ENCODE measurements at regions not wholly inside any gene's neighbourhood (a gene's known extent, or its start where the extent isn't known, plus 50 kb on each side); places are given as distances from the start of the nearest gene placed in this dataset.
"Not testable (repeated sequence)": the region's sequence is repeated elsewhere in the genome, so short reads cannot be mapped to it uniquely, and the experiment has no call there.

DNA sequence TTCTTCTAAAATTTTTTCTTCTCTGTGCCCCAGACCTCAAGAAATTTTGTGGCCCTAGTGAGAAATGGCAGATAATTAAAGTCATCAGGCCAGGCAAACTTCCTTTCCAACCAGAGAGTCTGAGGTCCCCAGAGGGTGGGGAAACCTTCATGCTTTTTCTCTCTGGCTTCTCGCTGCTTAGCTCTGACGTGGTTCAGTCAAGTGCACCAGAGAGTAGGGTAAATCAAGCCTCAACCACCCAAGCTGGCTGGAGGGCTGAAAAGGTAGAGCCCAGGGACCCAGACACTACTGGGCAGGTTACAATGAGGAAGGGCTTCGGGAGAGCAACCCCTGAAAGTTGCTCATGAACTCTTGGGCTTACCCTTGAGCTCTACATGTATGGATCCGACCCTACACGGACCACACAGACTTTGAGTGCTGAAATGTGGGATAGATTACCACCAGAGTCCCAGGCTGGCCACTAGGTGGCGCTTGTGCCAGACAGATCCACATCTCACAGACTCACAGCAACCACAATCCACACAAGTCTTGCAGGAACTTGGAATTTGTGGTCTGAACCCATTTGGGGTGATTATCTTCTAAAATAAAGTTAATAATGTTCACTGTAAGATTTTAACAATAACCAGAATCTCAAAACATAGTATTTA, 323.5 kb downstream of the KLF13 start:
- peak; percentile 61 for DNase-seq
- H3K4me3 Mint-ChIP-seq (ENCODE audit: unreplicated experiment); H3K27me3 Mint-ChIP-seq (ENCODE audit: unreplicated experiment); H3K36me3 Mint-ChIP-seq (ENCODE audit: unreplicated experiment); H3K9me3 Mint-ChIP-seq (ENCODE audit: unreplicated experiment); H3K27ac Mint-ChIP-seq (ENCODE audit: unreplicated experiment): not testable (repeated sequence)
- TF ChIP-seq CTCF (IDR thresholded peaks at IDR 0.05; ENCODE audit: partially characterized antibody, unreplicated experiment) = peak; percentile 26
- peaks cover 11% of the 10 kb centered on the region for H3K4me1 Mint-ChIP-seq (ENCODE audit: low read depth, unreplicated experiment)

- not testable (repeated sequence) for H3K4me3 Mint-ChIP-seq (ENCODE audit: unreplicated experiment); H3K27me3 Mint-ChIP-seq (ENCODE audit: unreplicated experiment); H3K9me3 Mint-ChIP-seq (ENCODE audit: unreplicated experiment); H3K4me1 Mint-ChIP-seq (ENCODE audit: low read depth, unreplicated experiment); DNase-seq; H3K36me3 Mint-ChIP-seq (ENCODE audit: unreplicated experiment); H3K27ac Mint-ChIP-seq (ENCODE audit: unreplicated experiment)
These were observed 330.3 kb downstream of the KLF13 start for GRCh38 chr15:31656915-31657314.

DNA sequence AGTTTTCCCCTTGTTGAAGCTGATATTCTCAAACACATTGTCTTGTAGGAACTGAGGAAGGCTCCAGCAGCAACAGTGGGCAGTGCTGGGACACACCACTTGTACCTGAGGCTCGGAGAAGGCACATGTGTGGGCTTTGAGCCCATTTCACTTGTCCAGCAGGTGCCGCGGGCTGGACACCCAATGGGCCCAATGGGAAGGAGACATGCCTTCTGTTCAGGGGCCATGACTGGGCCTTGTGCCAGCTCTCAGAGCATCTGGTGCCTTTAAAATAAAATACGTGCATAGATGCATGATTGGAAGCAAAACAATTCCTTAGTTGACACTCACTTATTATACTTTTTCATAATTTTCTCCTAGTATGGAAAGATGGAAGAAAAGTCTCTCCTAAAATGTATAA, 334.2 kb downstream of the KLF13 start:
- no peak overlapping the region for H3K27ac Mint-ChIP-seq (ENCODE audit: unreplicated experiment)
- DNase-seq = no peak
- peaks cover 7% of the 10 kb centered on the region for H3K36me3 Mint-ChIP-seq (ENCODE audit: unreplicated experiment)
- no peak for TF ChIP-seq CTCF (IDR thresholded peaks at IDR 0.05; ENCODE audit: partially characterized antibody, unreplicated experiment)
- peaks cover 8% of the 10 kb centered on the region for H3K4me1 Mint-ChIP-seq (ENCODE audit: low read depth, unreplicated experiment)
- peaks cover 3% of the 10 kb centered on the region for H3K9me3 Mint-ChIP-seq (ENCODE audit: unreplicated experiment)
- no peak overlapping the region for H3K4me3 Mint-ChIP-seq (ENCODE audit: unreplicated experiment)
- no peaks in the 10 kb centered on the region for H3K27me3 Mint-ChIP-seq (ENCODE audit: unreplicated experiment)

DNA sequence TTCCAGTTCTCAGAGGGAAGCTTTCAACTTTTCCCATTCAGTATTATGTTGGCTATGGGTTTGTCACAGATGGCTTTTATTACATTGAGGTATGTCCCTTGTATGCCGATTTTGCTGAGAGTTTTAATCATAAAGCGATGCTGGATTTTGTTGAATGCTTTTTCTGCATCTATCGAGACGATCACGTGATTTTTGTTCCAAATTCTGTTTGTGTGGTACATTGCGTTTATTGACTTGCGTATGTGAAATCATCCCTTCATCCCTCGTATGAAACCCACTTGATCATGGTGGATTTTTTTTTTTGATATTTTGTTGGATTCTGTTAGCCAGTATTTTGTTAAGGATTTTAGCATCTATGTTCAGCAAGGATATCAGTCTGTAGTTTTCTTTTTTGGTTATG, 339.1 kb downstream of the KLF13 start:
- H3K9me3 Mint-ChIP-seq (ENCODE audit: unreplicated experiment); H3K27ac Mint-ChIP-seq (ENCODE audit: unreplicated experiment); H3K4me1 Mint-ChIP-seq (ENCODE audit: low read depth, unreplicated experiment); DNase-seq; H3K4me3 Mint-ChIP-seq (ENCODE audit: unreplicated experiment); H3K27me3 Mint-ChIP-seq (ENCODE audit: unreplicated experiment): not testable (repeated sequence)
- peaks cover 24% of the 10 kb centered on the region for H3K36me3 Mint-ChIP-seq (ENCODE audit: unreplicated experiment)

DNA sequence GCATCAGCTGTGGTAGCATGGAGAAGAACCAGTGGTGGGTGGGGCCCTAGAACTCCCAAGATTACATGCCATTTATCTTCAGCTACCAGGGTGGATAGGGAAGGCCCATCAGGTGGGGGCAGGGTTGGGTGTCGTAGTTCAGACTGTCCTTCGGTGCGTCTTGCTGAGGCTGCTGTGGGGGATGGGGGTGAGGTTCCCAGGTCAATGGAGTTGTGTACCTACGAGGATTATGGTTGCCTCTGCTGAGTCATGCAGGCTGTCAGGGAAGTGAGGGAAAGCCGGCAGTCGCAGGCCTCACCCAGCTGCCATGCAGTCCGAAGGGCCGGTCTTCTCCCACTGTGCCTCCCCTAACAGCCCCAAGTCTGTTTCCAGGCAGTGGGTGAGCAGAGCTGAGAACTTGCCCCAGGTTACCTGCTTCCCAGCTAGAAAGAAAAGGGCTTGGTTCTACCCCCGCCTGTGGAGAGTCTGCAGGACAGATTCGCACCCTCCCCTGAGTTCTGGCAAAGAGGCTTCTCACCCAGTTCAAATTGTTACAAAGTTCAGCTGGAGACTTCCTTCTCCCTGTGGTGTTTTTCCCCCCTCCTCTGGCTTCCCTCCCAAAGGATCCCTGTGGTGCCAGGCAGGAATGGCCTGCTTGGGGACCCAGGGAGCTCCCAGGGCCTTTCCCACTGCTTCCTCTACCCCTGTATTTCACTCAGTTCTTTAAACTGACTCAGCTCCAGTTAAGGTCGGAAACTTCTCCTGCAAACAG, 342.7 kb downstream of the KLF13 start:
- not testable (repeated sequence) for H3K27ac Mint-ChIP-seq (ENCODE audit: unreplicated experiment); H3K9me3 Mint-ChIP-seq (ENCODE audit: unreplicated experiment); DNase-seq; H3K4me1 Mint-ChIP-seq (ENCODE audit: low read depth, unreplicated experiment); H3K27me3 Mint-ChIP-seq (ENCODE audit: unreplicated experiment); H3K4me3 Mint-ChIP-seq (ENCODE audit: unreplicated experiment)
- H3K36me3 Mint-ChIP-seq (ENCODE audit: unreplicated experiment) = peaks cover 28% of the 10 kb centered on the region

GRCh38 chr15:31673263-31673662, 346.6 kb downstream of the KLF13 start:
- peaks cover 25% of the 10 kb centered on the region for H3K36me3 Mint-ChIP-seq (ENCODE audit: unreplicated experiment)
- H3K27ac Mint-ChIP-seq (ENCODE audit: unreplicated experiment); DNase-seq; H3K4me1 Mint-ChIP-seq (ENCODE audit: low read depth, unreplicated experiment); H3K4me3 Mint-ChIP-seq (ENCODE audit: unreplicated experiment); H3K27me3 Mint-ChIP-seq (ENCODE audit: unreplicated experiment): not testable (repeated sequence)
- peaks cover 12% of the 10 kb centered on the region for H3K9me3 Mint-ChIP-seq (ENCODE audit: unreplicated experiment)

- not testable (repeated sequence) for H3K27me3 Mint-ChIP-seq (ENCODE audit: unreplicated experiment); H3K9me3 Mint-ChIP-seq (ENCODE audit: unreplicated experiment); H3K27ac Mint-ChIP-seq (ENCODE audit: unreplicated experiment); H3K4me1 Mint-ChIP-seq (ENCODE audit: low read depth, unreplicated experiment); H3K4me3 Mint-ChIP-seq (ENCODE audit: unreplicated experiment); DNase-seq
- peaks cover 19% of the 10 kb centered on the region for H3K36me3 Mint-ChIP-seq (ENCODE audit: unreplicated experiment)
These were observed 348.6 kb upstream of the CHRNA7 start for GRCh38 chr15:31681529-31682259.

DNA sequence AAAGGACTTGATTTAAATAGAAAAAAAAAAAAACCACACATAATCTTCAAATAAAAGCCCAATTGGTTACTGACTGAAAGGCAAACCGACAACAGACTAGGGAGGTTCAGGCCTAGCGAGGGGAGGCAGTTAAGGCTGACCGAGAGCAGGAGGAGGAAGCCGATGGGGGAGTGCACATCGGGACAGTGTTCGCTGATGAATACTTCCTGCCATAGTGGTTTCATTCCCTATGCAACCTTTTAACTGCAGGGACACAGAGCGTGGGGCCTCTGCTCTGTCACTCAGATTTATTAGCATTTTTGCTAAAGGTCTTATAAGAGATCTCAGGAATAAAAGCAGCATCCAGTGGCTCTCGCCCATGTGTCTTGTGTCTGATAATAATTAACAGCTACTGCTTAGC, 343.2 kb upstream of the CHRNA7 start:
- not testable (repeated sequence) for H3K9me3 Mint-ChIP-seq (ENCODE audit: unreplicated experiment); DNase-seq; H3K36me3 Mint-ChIP-seq (ENCODE audit: unreplicated experiment); H3K27ac Mint-ChIP-seq (ENCODE audit: unreplicated experiment); H3K4me1 Mint-ChIP-seq (ENCODE audit: low read depth, unreplicated experiment); H3K27me3 Mint-ChIP-seq (ENCODE audit: unreplicated experiment); H3K4me3 Mint-ChIP-seq (ENCODE audit: unreplicated experiment)

GRCh38 chr15:31696509-31696908, 333.8 kb upstream of the CHRNA7 start:
- not testable (repeated sequence) for H3K27me3 Mint-ChIP-seq (ENCODE audit: unreplicated experiment); DNase-seq; H3K4me3 Mint-ChIP-seq (ENCODE audit: unreplicated experiment); H3K9me3 Mint-ChIP-seq (ENCODE audit: unreplicated experiment); H3K27ac Mint-ChIP-seq (ENCODE audit: unreplicated experiment); H3K4me1 Mint-ChIP-seq (ENCODE audit: low read depth, unreplicated experiment); H3K36me3 Mint-ChIP-seq (ENCODE audit: unreplicated experiment)

DNA sequence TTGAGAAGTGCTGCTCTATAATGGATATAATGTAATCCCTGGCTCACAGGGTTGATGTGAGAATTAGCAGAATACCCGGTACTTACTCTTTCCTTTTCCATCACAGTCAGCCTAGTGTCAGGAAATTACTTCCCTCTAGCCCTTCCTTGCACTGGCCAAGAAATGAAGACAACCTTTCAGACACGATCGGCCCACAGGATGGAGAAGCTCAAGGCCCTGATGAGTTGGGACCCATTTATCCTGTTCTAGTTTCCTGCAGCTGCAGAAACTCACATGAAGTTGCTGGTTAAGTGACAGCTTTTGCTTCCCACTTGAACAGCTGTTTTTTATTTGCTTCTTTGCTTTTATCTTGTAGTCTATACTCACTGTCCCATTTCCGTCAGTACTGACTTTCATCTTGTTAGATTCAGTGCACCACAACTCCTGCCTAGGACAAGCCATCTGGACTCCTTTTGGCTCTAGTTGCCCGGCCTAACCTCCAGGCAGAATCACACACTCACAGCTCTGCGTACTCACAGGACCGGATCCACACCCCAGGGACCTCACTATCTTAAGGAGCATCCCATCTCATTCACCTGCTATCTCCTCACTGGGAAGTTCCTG, 325.1 kb upstream of the CHRNA7 start:
- H3K4me1 Mint-ChIP-seq (ENCODE audit: low read depth, unreplicated experiment); H3K36me3 Mint-ChIP-seq (ENCODE audit: unreplicated experiment); H3K4me3 Mint-ChIP-seq (ENCODE audit: unreplicated experiment); H3K9me3 Mint-ChIP-seq (ENCODE audit: unreplicated experiment); H3K27ac Mint-ChIP-seq (ENCODE audit: unreplicated experiment); DNase-seq; H3K27me3 Mint-ChIP-seq (ENCODE audit: unreplicated experiment): not testable (repeated sequence)
